Aorta (tissue), 5 donors: ENCODE measurements at regions not wholly inside any gene's neighbourhood (a gene's known extent, or its start where the extent isn't known, plus 50 kb on each side); places are given as distances from the start of the nearest gene placed in this dataset.

Experiments
- ATAC-seq: fragments of 200-7000 bp; cut with Tn5 transposase; one replicate; pipeline ENCODE4 v1.9.1; 2022; ENCODE audit warnings: moderate library complexity; ENCODE audit not compliant: low FRiP score
- DNase-seq, 2 donors: peaks; one replicate each; pipeline ENCODE4 v3.0.0-alpha.2; 2020
- H3K27ac ChIP-seq, 2 donors: one replicate each; pipeline ENCODE4 v1.5.1; 2013; ENCODE audit warnings: low read length in 2 of 2, mild to moderate bottlenecking in 2 of 2, moderate library complexity in 2 of 2, control low read depth in 1 of 2, inconsistent platforms in 1 of 2, low read depth in 1 of 2
- H3K27me3 ChIP-seq, 2 donors: one replicate each; pipeline ENCODE4 v1.6.1; 2013; ENCODE audit warnings: control low read depth in 1 of 2, low read length in 1 of 2, mild to moderate bottlenecking in 1 of 2, moderate library complexity in 1 of 2; ENCODE audit not compliant: insufficient read depth in 2 of 2, control insufficient read depth in 1 of 2
- H3K36me3 ChIP-seq, 2 donors: one replicate each; pipeline ENCODE4 v1.6.1; 2013; ENCODE audit warnings: control low read depth in 1 of 2, low read length in 1 of 2, mild to moderate bottlenecking in 1 of 2; ENCODE audit not compliant: insufficient read depth in 2 of 2, control insufficient read depth in 1 of 2
- H3K4me1 ChIP-seq, 2 donors: one replicate each; pipeline ENCODE4 v1.6.1; 2013; ENCODE audit warnings: low read length in 2 of 2, control low read depth in 1 of 2, mild to moderate bottlenecking in 1 of 2, moderate library complexity in 1 of 2; ENCODE audit not compliant: insufficient read depth in 2 of 2, control insufficient read depth in 1 of 2
- H3K4me3 ChIP-seq, 2 donors: one replicate each; pipeline ENCODE4 v1.5.1; 2013; ENCODE audit warnings: low read length in 2 of 2, control low read depth in 1 of 2, mild to moderate bottlenecking in 1 of 2
- H3K9me3 ChIP-seq: one replicate; pipeline ENCODE4 v1.6.1; 2013; ENCODE audit warnings: mild to moderate bottlenecking, low read length; ENCODE audit not compliant: control insufficient read depth
- WGBS, 2 donors: extraction: QIAGEN DNeasy Blood & Tissue Kit; methylation state at CpG; one replicate each; pipeline ENCODE4 v1.1.7; 2013; 5-methylcytosine and 5-hydroxymethylcytosine counted together
- intact Hi-C, 2 donors: fragments of 100-400 bp; cut with DNase I; formaldehyde crosslinking; loops; one replicate each; pipeline versions ENCODE4 v1.14.2 to v1.15.0; 2022
- donor health status: healthy with polysubstance abuse.
- donor health status: Bipolar disorder and iron deficiency.
- donor health status: DM: no; HTN: no; CAD: no.
- donor health status: DM: no; HTN: no; CAD: no.
- donor health status: DM: yes; HTN: yes; CAD: no.

DNA sequence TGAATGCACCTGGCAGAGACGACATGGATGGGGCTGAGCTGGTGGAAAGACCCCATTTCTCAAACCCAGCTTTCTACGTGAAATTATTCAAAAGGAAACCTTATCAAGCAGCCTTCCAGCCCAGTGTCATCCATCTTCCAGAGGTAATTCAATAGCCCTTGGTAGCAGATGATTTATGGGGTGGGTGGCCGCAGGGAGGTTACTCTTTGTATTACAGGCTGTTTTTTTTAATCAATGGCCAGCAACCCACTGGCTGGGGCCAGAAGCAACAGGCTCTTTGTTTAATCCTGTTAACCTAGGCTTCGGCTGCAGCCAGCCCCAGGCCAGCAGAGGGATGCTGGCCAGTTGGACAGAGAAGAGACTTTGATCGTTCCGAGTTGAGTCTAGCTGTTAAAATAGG lies 139.8 kb upstream of the SRRM4 start:
- H3K9me3 ChIP-seq: no peaks in the 10 kb centered on the region
- H3K27me3 ChIP-seq: no peaks in the 10 kb centered on the region
- H3K4me1 ChIP-seq: no peaks in the 10 kb centered on the region
- WGBS, 2 donors: 31 to 44% methylated on average over 6 of the region's 6 CpGs
- DNase-seq (no peak), ATAC-seq (no peak)
- H3K27ac ChIP-seq: no peak overlapping the region
- H3K4me3 ChIP-seq: no peak overlapping the region
- H3K36me3 ChIP-seq: no peaks in the 10 kb centered on the region
- intact Hi-C loops: no loop called here

DNA sequence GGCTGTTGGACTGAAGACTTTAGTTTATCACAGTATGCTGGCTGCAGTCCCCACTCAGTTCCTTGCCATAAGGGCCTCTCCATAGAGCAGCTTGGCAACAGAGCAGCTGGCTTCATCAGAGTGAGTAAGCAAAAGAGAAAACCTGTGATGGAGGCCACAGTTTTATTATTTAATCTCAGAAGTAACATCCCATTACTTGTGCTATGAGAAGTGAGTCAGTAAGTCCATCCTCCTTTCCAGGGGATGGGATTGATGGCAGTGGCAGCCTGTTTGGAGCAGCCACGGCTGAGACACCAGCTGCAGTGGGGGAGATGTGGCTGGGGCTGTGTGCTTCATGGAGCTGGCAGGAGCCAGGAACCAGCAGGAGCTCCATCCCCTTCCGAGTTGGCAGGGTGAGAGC lies 138.5 kb upstream of the SRRM4 start:
- Histone ChIP-seq H3K4me1 (no peaks in the 10 kb centered on the region), H3K27me3 (no peaks in the 10 kb centered on the region), H3K36me3 (no peaks in the 10 kb centered on the region), H3K9me3 (no peaks in the 10 kb centered on the region), H3K27ac (no peak overlapping the region), H3K4me3 (no peak overlapping the region)
- DNase-seq (no peak), ATAC-seq (no peak)
- WGBS, 2 donors: 59 to 60% methylated on average over 2 of the region's 2 CpGs
- intact Hi-C loops: no loop called here

- no peaks in the 10 kb centered on the region for H3K4me1 ChIP-seq
- no peak overlapping the region for H3K4me3 ChIP-seq
- intact Hi-C loops: no loop called here
- H3K27ac ChIP-seq: no peak overlapping the region
- ATAC-seq (no peak), DNase-seq (no peak)
- no peaks in the 10 kb centered on the region for H3K9me3 ChIP-seq
- H3K36me3 ChIP-seq: no peaks in the 10 kb centered on the region
- no peaks in the 10 kb centered on the region for H3K27me3 ChIP-seq
- WGBS, 2 donors: 65 to 72% methylated on average over 2 of the region's 2 CpGs
These were observed 134.9 kb upstream of the SRRM4 start for GRCh38 chr12:118846416-118846815.

GRCh38 chr12:118850244-118850825 lies 131.0 kb upstream of the SRRM4 start:
- no peaks in the 10 kb centered on the region for H3K4me1 ChIP-seq
- H3K36me3 ChIP-seq: no peaks in the 10 kb centered on the region
- H3K4me3 ChIP-seq: no peak overlapping the region
- H3K9me3 ChIP-seq: no peaks in the 10 kb centered on the region
- WGBS, 2 donors: 40 to 42% methylated on average over 7 of the region's 7 CpGs
- no peak for DNase-seq
- intact Hi-C loops: no loop called here
- H3K27me3 ChIP-seq: no peaks in the 10 kb centered on the region
- ATAC-seq: no peak
- H3K27ac ChIP-seq: no peak overlapping the region

- no peak for DNase-seq
- intact Hi-C loops: no loop called here
These were observed 129.4 kb upstream of the SRRM4 start for GRCh38 chr12:118851891-118852290.

GRCh38 chr12:118853634-118854033 lies 127.7 kb upstream of the SRRM4 start:
- no peaks in the 10 kb centered on the region for H3K27me3 ChIP-seq
- DNase-seq (no peak), ATAC-seq (no peak)
- H3K9me3 ChIP-seq: no peaks in the 10 kb centered on the region
- H3K4me3 ChIP-seq: no peak overlapping the region
- WGBS, 2 donors: 65 to 67% methylated on average over 4 of the region's 4 CpGs
- intact Hi-C loops: no loop called here
- H3K27ac ChIP-seq: no peak overlapping the region
- H3K36me3 ChIP-seq: no peaks in the 10 kb centered on the region
- H3K4me1 ChIP-seq: no peaks in the 10 kb centered on the region

More at GRCh38 chr12:118851891-118852290, 129.4 kb upstream of the SRRM4 start:
- no peaks in the 10 kb centered on the region for H3K4me1 ChIP-seq
- H3K27me3 ChIP-seq: no peaks in the 10 kb centered on the region
- WGBS, 2 donors: 63 to 64% methylated on average over 2 of the region's 2 CpGs
- no peaks in the 10 kb centered on the region for H3K9me3 ChIP-seq
- ATAC-seq: no peak
- H3K4me3 ChIP-seq: no peak overlapping the region
- no peak overlapping the region for H3K27ac ChIP-seq
- no peaks in the 10 kb centered on the region for H3K36me3 ChIP-seq

GRCh38 chr12:118855858-118856257 lies 125.5 kb upstream of the SRRM4 start:
- Histone ChIP-seq H3K4me1 (no peaks in the 10 kb centered on the region), H3K9me3 (no peaks in the 10 kb centered on the region), H3K36me3 (no peaks in the 10 kb centered on the region), H3K27me3 (no peaks in the 10 kb centered on the region), H3K27ac (no peak overlapping the region), H3K4me3 (no peak overlapping the region)
- 82 to 86% methylated on average over 2 of the region's 2 CpGs for WGBS, 2 donors
- intact Hi-C loops: no loop called here
- ATAC-seq (no peak), DNase-seq (no peak)

GRCh38 chr12:118866346-118866745 lies 115.0 kb upstream of the SRRM4 start:
- ATAC-seq (no peak), DNase-seq (no peak)
- 26 to 30% methylated on average over 3 of the region's 3 CpGs for WGBS, 2 donors
- H3K4me1 ChIP-seq: no peaks in the 10 kb centered on the region
- H3K27ac ChIP-seq: no peak overlapping the region
- H3K36me3 ChIP-seq: no peaks in the 10 kb centered on the region
- no peak overlapping the region for H3K4me3 ChIP-seq
- no peaks in the 10 kb centered on the region for H3K9me3 ChIP-seq
- peaks cover 0 to 3% of the 10 kb centered on the region in 2 donors for H3K27me3 ChIP-seq
- intact Hi-C loops: no loop called here

- Histone ChIP-seq H3K27ac (no peak overlapping the region), H3K27me3 (peaks cover 0 to 1% of the 10 kb centered on the region in 2 donors), H3K9me3 (no peaks in the 10 kb centered on the region), H3K36me3 (no peaks in the 10 kb centered on the region), H3K4me3 (no peak overlapping the region), H3K4me1 (no peaks in the 10 kb centered on the region)
- intact Hi-C loops: no loop called here
- ATAC-seq: no peak
- 60 to 67% methylated on average over 2 of the region's 2 CpGs for WGBS, 2 donors
- DNase-seq: no peak
These were observed 110.8 kb upstream of the SRRM4 start for GRCh38 chr12:118870551-118870950.
